Liver (tissue), 8 donors: ENCODE measurements at regions not wholly inside any gene's neighbourhood (a gene's known extent, or its start where the extent isn't known, plus 50 kb on each side); places are given as distances from the start of the nearest gene placed in this dataset.

ENCODE experiments used
- DNase-seq: peaks from one replicate; pipeline ENCODE4 v3.0.0-alpha.2; 2017; ENCODE audit warnings: low spot score
- H3K27ac ChIP-seq, 2 donors: one replicate each; pipeline ENCODE4 v1.7.0; 2013; ENCODE audit warnings: inconsistent platforms in 2 of 2, low read length in 2 of 2, control low read depth in 1 of 2, low read depth in 1 of 2, mild to moderate bottlenecking in 1 of 2
- H3K27me3 ChIP-seq, 4 donors: one replicate each; pipeline versions ENCODE4 v1.6.1 to v1.7.0; 2013; ENCODE audit warnings: low read length in 3 of 4, inconsistent platforms in 1 of 4, mild to moderate bottlenecking in 1 of 4, moderate library complexity in 1 of 4; ENCODE audit not compliant: control insufficient read depth in 4 of 4, insufficient read depth in 4 of 4
- H3K36me3 ChIP-seq, 4 donors: one replicate each; pipeline versions ENCODE4 v1.6.1 to v1.7.0; 2013; ENCODE audit warnings: low read length in 3 of 4, mild to moderate bottlenecking in 3 of 4, low read depth in 1 of 4, moderate library complexity in 1 of 4; ENCODE audit not compliant: control insufficient read depth in 4 of 4, insufficient read depth in 3 of 4
- H3K4me1 ChIP-seq, 4 donors: one replicate each; pipeline versions ENCODE4 v1.6.1 to v1.7.0; 2013; ENCODE audit warnings: low read length in 3 of 4, mild to moderate bottlenecking in 3 of 4, moderate library complexity in 1 of 4; ENCODE audit not compliant: control insufficient read depth in 4 of 4, insufficient read depth in 4 of 4
- H3K4me3 ChIP-seq, 3 donors: one replicate each; pipeline versions ENCODE4 v1.6.1 to v1.7.0; 2013; ENCODE audit warnings: low read length in 3 of 3, control low read depth in 1 of 3, low read depth in 1 of 3, mild to moderate bottlenecking in 1 of 3
- H3K9ac ChIP-seq, 2 donors: one replicate each; pipeline ENCODE4 v1.7.0; 2013; ENCODE audit warnings: low read length in 2 of 2, mild to moderate bottlenecking in 2 of 2, moderate library complexity in 2 of 2, control low read depth in 1 of 2, low read depth in 1 of 2
- H3K9me3 ChIP-seq, 4 donors: one replicate each; pipeline versions ENCODE4 v1.6.1 to v1.7.0; 2013; ENCODE audit warnings: low read length in 3 of 4; ENCODE audit not compliant: control insufficient read depth in 4 of 4
- EGR1 ChIP-seq, 2 donors: IDR thresholded peaks; 2 replicates each; pipeline ENCODE4 v1.6.1; 2016 to 2018; ENCODE audit warnings: antibody characterized with exemption in 2 of 2, low read depth in 2 of 2
- FOXA2 ChIP-seq: IDR thresholded peaks from 2 replicates; pipeline ENCODE4 v1.6.1; 2016; ENCODE audit warnings: antibody characterized with exemption
- HNF4A ChIP-seq, 2 donors: conservative IDR thresholded peaks; 2 replicates each; pipeline ENCODE4 v1.6.1; 2016; ENCODE audit warnings: antibody characterized with exemption in 2 of 2, mild to moderate bottlenecking in 2 of 2
- JUND ChIP-seq, 2 donors: IDR thresholded peaks; 2 replicates each; pipeline ENCODE4 v1.6.1; 2016; ENCODE audit warnings: antibody characterized with exemption in 2 of 2
- NR2F2 ChIP-seq: IDR thresholded peaks from 2 replicates; pipeline ENCODE4 v1.6.1; 2016; ENCODE audit warnings: antibody characterized with exemption
- REST ChIP-seq: IDR thresholded peaks from 2 replicates; pipeline ENCODE4 v1.6.1; 2016; ENCODE audit warnings: antibody characterized with exemption, mild to moderate bottlenecking
- SP1 ChIP-seq: IDR thresholded peaks from 2 replicates; pipeline ENCODE4 v1.6.1; 2018; ENCODE audit warnings: antibody characterized with exemption, mild to moderate bottlenecking
- TAF1 ChIP-seq: conservative IDR thresholded peaks from 2 replicates; pipeline ENCODE4 v1.6.1; 2016; ENCODE audit warnings: antibody characterized with exemption, mild to moderate bottlenecking
- WGBS: extraction: QIAGEN DNeasy Blood & Tissue Kit; methylation state at CpG from one replicate; pipeline ENCODE4 v1.1.7; 2013; 5-methylcytosine and 5-hydroxymethylcytosine counted together
- TF ChIP-seq, protein P1 (sequence below): IDR thresholded peaks from 2 replicates; pipeline ENCODE4 v1.6.1; 2016; ENCODE audit warnings: antibody characterized with exemption
- TF ChIP-seq, protein P2 (sequence below): IDR thresholded peaks from 2 replicates; pipeline ENCODE4 v1.6.1; 2016; ENCODE audit warnings: antibody characterized with exemption
- TF ChIP-seq, protein P3 (sequence below): IDR thresholded peaks from 2 replicates; pipeline ENCODE4 v1.6.1; 2016; ENCODE audit warnings: antibody characterized with exemption
- TF ChIP-seq, protein P4 (sequence below): fragments of 150-350 bp; IDR thresholded peaks from 2 replicates; pipeline ENCODE4 v1.5.1; 2017; ENCODE audit warnings: improper control_type of control experiment, low read depth, low read length; ENCODE audit not compliant: missing input control
- donor health status: healthy.
- donor health status: healthy.
- donor health status: healthy.
- donor health status: healthy.
- donor health status: healthy.

DNA sequence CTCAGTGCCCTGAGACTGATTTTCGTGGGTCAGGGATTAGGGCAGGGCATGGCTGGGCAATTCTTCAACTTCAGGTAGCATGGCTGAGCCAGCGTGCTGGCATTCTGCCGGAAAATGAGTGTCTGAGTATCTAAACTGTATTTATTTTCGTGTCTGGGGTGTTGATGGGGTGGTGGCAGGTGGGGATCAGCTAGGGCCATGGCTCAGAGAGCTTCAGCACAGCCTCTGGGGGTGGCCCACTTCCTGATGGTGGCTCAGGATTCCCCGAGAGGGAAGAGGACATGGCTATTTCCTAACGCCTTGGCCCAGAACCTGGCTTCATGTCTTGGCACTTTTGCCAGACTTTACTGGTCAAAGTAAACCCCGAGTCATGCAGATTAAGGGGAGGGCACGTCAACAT lies 260.5 kb downstream of the GADD45G start:
- TF ChIP-seq SP1 (no peak), EGR1 (IDR thresholded peaks at IDR 0.05; ENCODE audit: low read depth in 2 of 2) (no peak), FOXA2 (no peak), HNF4A (conservative IDR thresholded peaks at IDR 0.05) (no peak)
- TF ChIP-seq, protein P1, sequence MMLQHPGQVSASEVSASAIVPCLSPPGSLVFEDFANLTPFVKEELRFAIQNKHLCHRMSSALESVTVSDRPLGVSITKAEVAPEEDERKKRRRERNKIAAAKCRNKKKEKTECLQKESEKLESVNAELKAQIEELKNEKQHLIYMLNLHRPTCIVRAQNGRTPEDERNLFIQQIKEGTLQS: no peak
- TF ChIP-seq, protein P2, sequence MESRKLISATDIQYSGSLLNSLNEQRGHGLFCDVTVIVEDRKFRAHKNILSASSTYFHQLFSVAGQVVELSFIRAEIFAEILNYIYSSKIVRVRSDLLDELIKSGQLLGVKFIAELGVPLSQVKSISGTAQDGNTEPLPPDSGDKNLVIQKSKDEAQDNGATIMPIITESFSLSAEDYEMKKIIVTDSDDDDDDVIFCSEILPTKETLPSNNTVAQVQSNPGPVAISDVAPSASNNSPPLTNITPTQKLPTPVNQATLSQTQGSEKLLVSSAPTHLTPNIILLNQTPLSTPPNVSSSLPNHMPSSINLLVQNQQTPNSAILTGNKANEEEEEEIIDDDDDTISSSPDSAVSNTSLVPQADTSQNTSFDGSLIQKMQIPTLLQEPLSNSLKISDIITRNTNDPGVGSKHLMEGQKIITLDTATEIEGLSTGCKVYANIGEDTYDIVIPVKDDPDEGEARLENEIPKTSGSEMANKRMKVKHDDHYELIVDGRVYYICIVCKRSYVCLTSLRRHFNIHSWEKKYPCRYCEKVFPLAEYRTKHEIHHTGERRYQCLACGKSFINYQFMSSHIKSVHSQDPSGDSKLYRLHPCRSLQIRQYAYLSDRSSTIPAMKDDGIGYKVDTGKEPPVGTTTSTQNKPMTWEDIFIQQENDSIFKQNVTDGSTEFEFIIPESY: no peak
- TF ChIP-seq, protein P3, sequence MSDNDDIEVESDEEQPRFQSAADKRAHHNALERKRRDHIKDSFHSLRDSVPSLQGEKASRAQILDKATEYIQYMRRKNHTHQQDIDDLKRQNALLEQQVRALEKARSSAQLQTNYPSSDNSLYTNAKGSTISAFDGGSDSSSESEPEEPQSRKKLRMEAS: no peak
- WGBS: 93% methylated on average over 8 of the region's 8 CpGs
- Histone ChIP-seq H3K36me3 (no peaks in the 10 kb centered on the region), H3K27ac (no peak overlapping the region), H3K4me1 (no peaks in the 10 kb centered on the region), H3K27me3 (no peaks in the 10 kb centered on the region), H3K9me3 (no peaks in the 10 kb centered on the region), H3K9ac (no peak overlapping the region), H3K4me3 (no peak overlapping the region)
- DNase-seq: no peak

DNA sequence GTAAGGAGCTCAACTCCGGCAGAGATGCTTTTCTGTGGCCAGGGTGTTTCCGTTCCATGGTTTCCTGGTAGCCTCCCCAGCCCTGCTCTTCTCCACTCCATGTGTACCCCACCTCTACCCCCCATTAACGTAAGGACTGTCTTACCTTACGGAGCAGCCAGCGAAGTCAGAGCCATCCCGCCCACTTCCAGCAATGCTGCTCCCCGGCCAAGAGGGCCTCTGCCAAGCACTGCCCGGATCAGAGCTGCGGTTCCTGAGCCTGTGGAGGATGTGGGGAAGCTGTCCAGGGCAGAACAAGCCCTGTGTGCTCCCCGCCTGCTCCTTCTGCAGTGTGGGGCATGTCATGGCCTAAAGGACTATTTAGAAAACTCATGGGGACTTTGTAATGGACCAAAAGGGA lies 261.2 kb downstream of the GADD45G start:
- Histone ChIP-seq H3K27me3 (no peaks in the 10 kb centered on the region), H3K36me3 (no peaks in the 10 kb centered on the region), H3K27ac (no peak overlapping the region), H3K4me3 (no peak overlapping the region), H3K9ac (no peak overlapping the region), H3K4me1 (no peaks in the 10 kb centered on the region), H3K9me3 (no peaks in the 10 kb centered on the region)
- no peak for DNase-seq
- TF ChIP-seq, protein P4, sequence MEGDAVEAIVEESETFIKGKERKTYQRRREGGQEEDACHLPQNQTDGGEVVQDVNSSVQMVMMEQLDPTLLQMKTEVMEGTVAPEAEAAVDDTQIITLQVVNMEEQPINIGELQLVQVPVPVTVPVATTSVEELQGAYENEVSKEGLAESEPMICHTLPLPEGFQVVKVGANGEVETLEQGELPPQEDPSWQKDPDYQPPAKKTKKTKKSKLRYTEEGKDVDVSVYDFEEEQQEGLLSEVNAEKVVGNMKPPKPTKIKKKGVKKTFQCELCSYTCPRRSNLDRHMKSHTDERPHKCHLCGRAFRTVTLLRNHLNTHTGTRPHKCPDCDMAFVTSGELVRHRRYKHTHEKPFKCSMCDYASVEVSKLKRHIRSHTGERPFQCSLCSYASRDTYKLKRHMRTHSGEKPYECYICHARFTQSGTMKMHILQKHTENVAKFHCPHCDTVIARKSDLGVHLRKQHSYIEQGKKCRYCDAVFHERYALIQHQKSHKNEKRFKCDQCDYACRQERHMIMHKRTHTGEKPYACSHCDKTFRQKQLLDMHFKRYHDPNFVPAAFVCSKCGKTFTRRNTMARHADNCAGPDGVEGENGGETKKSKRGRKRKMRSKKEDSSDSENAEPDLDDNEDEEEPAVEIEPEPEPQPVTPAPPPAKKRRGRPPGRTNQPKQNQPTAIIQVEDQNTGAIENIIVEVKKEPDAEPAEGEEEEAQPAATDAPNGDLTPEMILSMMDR: no peak
- TF ChIP-seq TAF1 (no peak), NR2F2 (no peak), JUND (IDR thresholded peaks at IDR 0.05) (no peak), REST (no peak)
- 94% methylated on average over 10 of the region's 10 CpGs for WGBS
